T-helper 2 cell treated with Interferon-gamma antibody and Interleukin-4, amounts not matched to agents 100 ng/mL and 5 ng/mL, for 36 hours (primary cell): ENCODE measurements at regions not wholly inside any gene's neighbourhood (a gene's known extent, or its start where the extent isn't known, plus 50 kb on each side); places are given as distances from the start of the nearest gene placed in this dataset.

Experiments
- intact Hi-C: fragments of 100-400 bp; cut with micrococcal nuclease; formaldehyde crosslinking; loops from one replicate; pipeline ENCODE4 v1.15.1; 2023

GRCh38 chr1:214927796-214928195 is 154.7 kb upstream of the KCNK2 start:
- intact Hi-C loops: no loop called here

GRCh38 chr1:214928574-214928973 is 154.0 kb upstream of the KCNK2 start:
- intact Hi-C loops: no loop called here

GRCh38 chr1:214933375-214933774 is 149.2 kb upstream of the KCNK2 start:
- intact Hi-C loops: no loop called here

- intact Hi-C loops: no loop called here
Measured at GRCh38 chr1:214934045-214934444, 148.5 kb upstream of the KCNK2 start.

- intact Hi-C loops: no loop called here
Measured at GRCh38 chr1:214935258-214935657, 147.3 kb upstream of the KCNK2 start.

GRCh38 chr1:214939180-214939579 is 143.4 kb upstream of the KCNK2 start:
- intact Hi-C loops: no loop called here

- intact Hi-C loops: no loop called here
Measured at GRCh38 chr1:214941061-214941460, 141.5 kb upstream of the KCNK2 start.

- intact Hi-C loops: no loop called here
Measured at GRCh38 chr1:214943054-214943453, 139.5 kb upstream of the KCNK2 start.

- intact Hi-C loops: no loop called here
Measured at GRCh38 chr1:214946615-214947014, 135.9 kb upstream of the KCNK2 start.

- intact Hi-C loops: no loop called here
Measured at GRCh38 chr1:214952648-214953047, 129.9 kb upstream of the KCNK2 start.

- intact Hi-C loops: no loop called here
Measured at GRCh38 chr1:214953901-214954616, 128.5 kb upstream of the KCNK2 start.

- intact Hi-C loops: no loop called here
Measured at GRCh38 chr1:214954617-214954949, 128.0 kb upstream of the KCNK2 start.

GRCh38 chr1:214957330-214958137 is 125.0 kb upstream of the KCNK2 start:
- intact Hi-C loops: no loop called here

GRCh38 chr1:214958486-214958885 is 124.1 kb upstream of the KCNK2 start:
- intact Hi-C loops: no loop called here

GRCh38 chr1:214966346-214966745 is 116.2 kb upstream of the KCNK2 start:
- intact Hi-C loops: no loop called here

GRCh38 chr1:214967865-214968575 is 114.5 kb upstream of the KCNK2 start:
- intact Hi-C loops: no loop called here

- intact Hi-C loops: no loop called here
Measured at GRCh38 chr1:214970016-214970415, 112.5 kb upstream of the KCNK2 start.

- intact Hi-C loops: no loop called here
Measured at GRCh38 chr1:214971071-214971470, 111.5 kb upstream of the KCNK2 start.

- intact Hi-C loops: no loop called here
Measured at GRCh38 chr1:214974002-214974401, 108.5 kb upstream of the KCNK2 start.

GRCh38 chr1:214976665-214977064 is 105.9 kb upstream of the KCNK2 start:
- intact Hi-C loops: no loop called here

- intact Hi-C loops: no loop called here
Measured at GRCh38 chr1:214977110-214977509, 105.4 kb upstream of the KCNK2 start.

GRCh38 chr1:214977700-214978374 is 104.7 kb upstream of the KCNK2 start:
- intact Hi-C loops: no loop called here
